GM18511 (cell line): ENCODE measurements at regions not wholly inside any gene's neighbourhood (a gene's known extent, or its start where the extent isn't known, plus 50 kb on each side); places are given as distances from the start of the nearest gene placed in this dataset.
"Not testable (repeated sequence)": the region's sequence is repeated elsewhere in the genome, so short reads cannot be mapped to it uniquely, and the experiment has no call there.

ENCODE experiments used
- ATAC-seq: cut with Tn5 transposase; IDR thresholded peaks from one replicate; pipeline ENCODE4 v1.9.1; 2021; ENCODE audit warnings: mild to moderate bottlenecking, moderate library complexity; ENCODE audit not compliant: unreplicated experiment

GRCh38 chr1:168490306-168490705 is 53.5 kb downstream of the XCL2 start:
- ATAC-seq = no peak

- ATAC-seq = no peak
Measured at GRCh38 chr1:168488138-168488537, 55.7 kb downstream of the XCL2 start.

- not testable (repeated sequence) for ATAC-seq
Measured at GRCh38 chr1:168486820-168487219, 57.0 kb downstream of the XCL2 start.

GRCh38 chr1:168485048-168485447 is 58.7 kb downstream of the XCL2 start:
- no peak for ATAC-seq

GRCh38 chr1:168484083-168484482 is 59.7 kb downstream of the XCL2 start:
- ATAC-seq = no peak

- no peak for ATAC-seq
Measured at GRCh38 chr1:168483539-168483938, 60.3 kb downstream of the XCL2 start.

- ATAC-seq = no peak
Measured at GRCh38 chr1:168482106-168482505, 61.7 kb downstream of the XCL2 start.

GRCh38 chr1:168481586-168481985 is 62.2 kb downstream of the XCL2 start:
- no peak for ATAC-seq

- no peak for ATAC-seq
Measured at GRCh38 chr1:168480997-168481396, 62.8 kb downstream of the XCL2 start.

GRCh38 chr1:168477792-168478191 is 66.0 kb downstream of the XCL2 start:
- no peak for ATAC-seq

- ATAC-seq = no peak
Measured at GRCh38 chr1:168476588-168477385, 67.0 kb downstream of the XCL2 start.

GRCh38 chr1:168474322-168474721 is 69.5 kb downstream of the XCL2 start:
- ATAC-seq = no peak

GRCh38 chr1:168473126-168473525 is 70.7 kb downstream of the XCL2 start:
- no peak for ATAC-seq

- ATAC-seq = no peak
Measured at GRCh38 chr1:168472223-168472622, 71.6 kb downstream of the XCL2 start.

- ATAC-seq = no peak
Measured at GRCh38 chr1:168470901-168471431, 72.8 kb downstream of the XCL2 start.

GRCh38 chr1:168469690-168470089 is 74.1 kb downstream of the XCL2 start:
- no peak for ATAC-seq

- no peak for ATAC-seq
Measured at GRCh38 chr1:168468822-168469221, 75.0 kb downstream of the XCL2 start.

GRCh38 chr1:168468042-168468809 is 75.6 kb downstream of the XCL2 start:
- no peak for ATAC-seq

GRCh38 chr1:168467452-168467851 is 76.3 kb downstream of the XCL2 start:
- ATAC-seq = no peak

GRCh38 chr1:168466714-168467131 is 77.1 kb downstream of the XCL2 start:
- ATAC-seq = peak; percentile 71

- ATAC-seq = peak; percentile 75
Measured at GRCh38 chr1:168466092-168466713, 77.6 kb downstream of the XCL2 start.
